DMS 273 (cell line): ENCODE measurements at regions not wholly inside any gene's neighbourhood (a gene's known extent, or its start where the extent isn't known, plus 50 kb on each side); places are given as distances from the start of the nearest gene placed in this dataset.

ENCODE experiments used
- DNase-seq: peaks from one replicate; lab custom pipeline; 2025; ENCODE audit not compliant: unreplicated experiment; lab: John Stamatoyannopoulos, UW

DNA sequence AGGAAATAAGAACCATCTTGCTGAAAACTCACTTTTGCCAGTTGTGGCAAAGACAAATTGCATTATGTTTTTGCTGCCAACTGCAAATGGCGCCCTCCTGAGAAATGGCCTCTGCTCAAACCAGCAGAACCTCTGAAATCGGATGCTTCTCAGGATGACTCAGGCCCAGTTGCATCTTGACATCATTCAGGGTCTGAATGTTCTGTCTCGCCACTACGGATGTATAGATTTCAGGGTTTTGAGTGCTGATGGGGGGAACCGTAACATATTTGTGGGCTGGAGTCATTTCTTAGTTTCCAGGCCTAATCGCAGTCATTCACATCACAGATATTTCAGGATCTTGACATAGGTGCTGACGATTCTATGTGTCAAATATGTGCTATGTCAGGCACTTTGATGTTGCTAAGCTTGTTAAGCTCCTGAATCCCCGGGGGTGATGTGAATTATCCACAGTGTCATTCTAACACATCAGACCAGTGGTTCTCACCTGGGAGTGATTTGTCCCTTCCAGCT, 207.1 kb downstream of the NFATC2 start:
- DNase-seq, result no peak

DNA sequence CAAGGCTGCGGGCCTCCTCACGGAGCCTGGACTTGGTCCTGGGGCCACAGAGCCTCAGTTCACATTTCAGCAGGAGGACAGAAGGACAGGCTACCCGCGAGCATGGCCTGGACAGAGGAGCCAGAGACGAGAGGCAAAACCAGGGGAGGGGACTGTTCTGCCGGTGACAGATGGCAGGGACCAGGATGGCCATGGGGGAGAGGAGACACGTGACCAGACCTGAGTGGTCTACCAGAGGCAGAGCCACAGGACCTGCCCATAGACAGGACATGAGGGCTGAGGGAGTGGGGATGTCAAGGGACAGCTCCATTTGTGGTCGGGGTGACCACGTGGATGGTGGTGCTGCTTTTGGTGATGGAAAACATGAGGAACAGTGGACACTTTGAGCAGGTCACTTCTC, 207.9 kb downstream of the NFATC2 start:
- no peak for DNase-seq

DNA sequence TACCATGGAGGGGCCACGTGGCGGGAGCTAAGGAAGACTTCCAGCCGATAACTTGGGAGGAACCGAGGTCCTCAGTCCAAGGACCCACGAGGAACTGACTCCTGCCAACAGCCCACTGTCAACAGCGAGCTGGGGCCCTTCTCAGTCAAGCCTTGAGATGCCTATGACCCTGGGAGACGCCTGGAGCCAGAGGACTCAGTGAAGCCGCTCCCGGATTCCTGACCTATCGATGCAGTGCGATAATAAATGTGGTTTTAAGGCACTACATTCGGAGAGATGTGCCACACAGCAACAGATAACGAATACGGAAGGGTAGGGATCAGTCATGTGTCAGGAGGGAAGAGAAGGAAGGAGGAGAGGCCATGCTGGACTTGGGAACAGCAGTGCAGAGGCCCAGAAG, 208.5 kb downstream of the NFATC2 start:
- DNase-seq, result no peak

DNA sequence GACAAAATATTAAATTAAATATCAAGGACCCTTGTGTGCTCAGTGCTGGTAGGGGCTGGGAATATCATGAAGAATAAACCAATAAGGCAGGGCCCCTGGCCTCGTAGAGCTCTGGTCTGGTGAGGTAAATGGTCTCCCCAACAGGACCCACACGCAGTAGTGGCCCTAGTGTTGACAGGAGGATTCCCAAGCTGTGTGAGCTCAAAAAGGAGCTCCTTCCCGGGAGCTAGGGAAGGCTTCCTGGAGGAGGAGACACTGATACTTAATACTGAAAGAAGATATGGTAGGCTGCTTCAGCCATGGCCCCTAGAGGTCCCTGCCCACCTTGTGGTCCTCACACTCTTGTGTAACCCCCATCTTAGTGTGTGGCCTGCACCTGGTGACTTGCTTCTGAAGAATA, 209.1 kb downstream of the NFATC2 start:
- DNase-seq, result no peak

DNA sequence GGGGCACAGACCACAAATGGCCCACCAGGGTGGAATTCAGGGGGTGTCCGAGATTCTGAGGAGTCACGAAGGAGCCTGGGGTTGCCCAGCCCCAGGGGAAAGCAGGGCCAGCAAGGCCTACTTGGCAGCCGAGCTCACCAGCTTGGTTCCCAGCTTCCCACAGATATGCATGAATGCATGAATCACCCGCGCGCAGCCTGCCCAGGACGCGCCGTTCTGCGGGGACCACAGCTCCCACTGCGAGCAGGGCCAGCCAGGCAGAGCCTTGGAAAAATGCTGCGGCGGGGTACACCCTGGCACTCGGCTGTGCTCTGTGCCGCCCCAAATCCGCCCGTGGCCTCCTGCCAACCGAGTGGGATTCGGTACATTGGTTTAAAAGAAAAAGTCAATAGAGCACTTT, 211.0 kb downstream of the NFATC2 start:
- no peak for DNase-seq

DNA sequence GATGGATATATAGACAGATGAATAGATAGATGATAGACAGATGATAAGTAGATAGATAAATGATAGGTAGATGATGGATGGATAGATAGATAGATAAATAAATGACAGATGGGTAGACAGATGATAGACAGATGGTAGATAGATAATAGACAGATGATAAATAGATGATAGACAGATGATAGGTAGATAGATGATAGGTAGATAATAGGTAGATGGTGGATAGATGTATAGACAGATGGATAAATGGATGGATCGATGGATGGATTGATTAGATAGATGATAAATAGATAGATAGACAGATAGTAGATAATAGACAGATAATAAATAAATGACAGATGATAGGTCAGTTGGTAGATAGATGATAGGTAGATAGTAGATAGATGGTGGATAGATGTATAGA, 212.7 kb downstream of the NFATC2 start:
- no peak for DNase-seq

DNA sequence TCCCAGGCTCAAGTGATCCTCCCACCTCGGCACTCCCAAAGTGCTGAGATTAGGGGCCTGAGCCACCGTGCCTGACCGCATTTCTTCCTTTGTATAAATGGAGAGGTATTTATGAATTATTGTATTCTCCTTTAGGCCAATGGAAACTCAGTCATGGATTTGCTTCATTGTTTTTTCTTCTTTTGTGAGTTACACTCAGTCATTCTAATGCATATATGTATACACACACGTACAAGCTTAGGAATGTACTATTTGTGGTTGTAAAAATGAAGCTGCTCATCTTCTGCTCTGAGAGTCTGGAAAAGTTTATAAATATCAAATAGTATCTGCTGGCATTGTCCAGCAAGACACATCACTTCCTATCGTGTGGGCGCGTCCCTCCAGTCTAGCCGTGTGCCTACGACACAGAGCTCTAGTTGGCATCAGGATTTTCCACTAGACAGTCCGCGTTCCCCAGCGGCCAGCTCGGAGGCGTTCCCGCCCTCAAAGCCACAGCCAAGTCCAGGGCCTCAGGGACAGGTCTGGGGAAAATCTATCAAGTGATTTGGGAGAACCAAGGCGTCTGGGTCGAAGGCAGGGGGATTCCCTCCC, 215.2 kb downstream of the NFATC2 start:
- no peak for DNase-seq

DNA sequence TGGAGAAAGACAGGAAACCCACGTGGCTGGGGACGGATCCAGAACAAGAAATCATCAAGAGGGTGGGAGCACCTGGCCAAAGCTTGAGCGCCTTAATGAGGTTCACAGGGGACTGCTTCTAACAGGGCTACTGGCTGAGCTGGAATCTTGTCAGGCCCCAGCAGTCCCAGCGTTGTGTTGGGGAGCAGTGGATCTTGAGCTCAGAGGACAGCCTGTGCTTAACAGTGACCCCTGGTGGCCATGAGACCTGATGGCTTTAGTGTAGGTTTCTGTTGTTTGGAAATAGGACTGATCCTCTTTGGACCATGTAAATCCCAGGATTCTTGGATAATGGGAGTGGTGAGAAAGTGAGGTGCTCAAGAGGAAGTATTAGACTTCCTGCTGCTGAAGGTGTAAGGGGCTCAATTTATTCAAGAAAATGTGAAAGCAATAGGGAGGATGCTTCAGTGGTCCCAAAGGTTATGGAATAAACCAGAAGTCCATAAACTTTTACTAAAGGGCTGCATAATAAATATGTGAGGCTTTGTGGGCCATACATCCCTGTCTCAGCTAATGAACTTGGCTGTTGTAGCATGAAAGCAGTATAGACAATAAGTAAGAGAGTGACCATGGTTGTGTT, 216.2 kb downstream of the NFATC2 start:
- DNase-seq, result peak; percentile 75

DNA sequence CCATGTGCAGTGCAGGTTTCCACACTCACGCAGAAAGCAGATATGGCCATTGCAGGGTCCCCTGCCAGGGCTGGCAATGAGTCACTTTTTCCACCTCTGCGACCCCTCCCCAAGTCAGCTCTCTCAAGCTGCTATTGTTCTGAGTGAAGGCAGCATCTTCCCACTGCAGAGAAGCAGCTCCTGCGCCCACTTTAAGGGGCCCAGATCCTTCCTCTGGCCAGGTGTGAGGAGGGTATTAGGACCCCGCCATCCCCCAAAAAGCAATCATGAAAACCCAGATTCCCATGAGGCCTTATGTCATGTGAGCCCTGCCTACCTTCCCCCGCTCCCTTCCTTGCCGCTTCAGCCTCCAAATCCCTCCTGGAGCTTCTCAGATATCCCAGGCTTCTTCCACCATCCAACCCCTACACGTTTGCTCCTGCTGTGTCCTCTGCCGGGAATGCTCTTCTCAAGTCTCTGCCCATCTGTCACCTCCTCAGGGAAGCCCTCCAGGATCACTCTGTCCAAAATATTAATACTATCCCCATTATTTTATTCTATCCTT, 220.3 kb downstream of the NFATC2 start:
- no peak for DNase-seq

DNA sequence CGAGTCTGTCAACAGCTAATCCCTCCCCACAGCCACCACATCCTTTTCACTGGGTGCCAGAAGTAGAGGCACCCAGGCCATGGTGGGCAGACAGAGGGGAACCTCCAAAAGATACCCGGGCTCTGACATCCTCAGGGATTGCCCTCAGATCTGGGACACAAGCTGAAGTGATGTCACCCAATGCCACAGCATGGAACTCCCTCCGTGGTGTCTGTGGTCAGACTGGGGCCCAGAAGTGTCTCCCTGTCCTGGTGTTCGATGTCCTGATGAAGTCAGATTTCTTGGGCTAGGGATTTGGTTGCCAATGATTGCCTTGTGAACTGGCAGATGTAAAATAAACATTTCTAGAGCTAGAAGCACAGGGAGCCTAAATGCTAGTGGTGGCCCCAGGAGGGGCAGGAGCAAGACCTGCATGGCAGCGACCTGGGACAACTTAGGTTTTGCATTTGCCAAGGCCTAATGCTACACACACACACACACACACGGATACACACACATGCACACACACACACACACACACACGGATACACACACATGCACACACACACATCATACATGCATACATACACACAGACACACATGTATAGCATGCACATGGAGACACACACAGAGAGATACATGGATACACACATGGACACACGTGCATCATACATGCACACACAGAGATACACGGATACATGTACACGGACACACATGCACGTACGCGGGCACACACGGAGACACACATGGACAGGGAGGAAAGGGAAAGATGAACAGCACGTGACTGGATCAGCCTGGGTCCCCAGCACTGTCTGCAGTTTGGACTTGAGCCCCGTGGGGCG, 221.0 kb downstream of the NFATC2 start:
- no peak for DNase-seq

DNA sequence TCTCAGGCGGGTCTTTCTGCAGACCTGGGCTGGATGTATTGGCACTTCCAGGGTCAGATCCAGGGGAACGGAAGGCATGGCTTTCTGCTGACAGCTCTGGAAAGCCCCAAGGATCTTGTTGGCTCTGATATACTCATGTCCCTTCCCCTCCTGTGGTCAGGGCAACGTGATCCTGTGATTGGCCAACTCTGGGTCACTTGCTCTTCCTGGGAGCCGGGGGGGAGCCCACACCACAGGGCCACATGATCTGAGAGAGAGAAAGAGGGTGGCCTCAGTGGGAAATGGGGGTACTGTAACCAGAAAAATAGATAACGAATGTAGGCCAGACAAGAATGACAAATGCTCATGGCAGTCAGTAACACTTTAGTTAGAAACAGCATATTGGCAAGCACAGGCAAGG, 223.0 kb downstream of the NFATC2 start:
- no peak for DNase-seq

DNA sequence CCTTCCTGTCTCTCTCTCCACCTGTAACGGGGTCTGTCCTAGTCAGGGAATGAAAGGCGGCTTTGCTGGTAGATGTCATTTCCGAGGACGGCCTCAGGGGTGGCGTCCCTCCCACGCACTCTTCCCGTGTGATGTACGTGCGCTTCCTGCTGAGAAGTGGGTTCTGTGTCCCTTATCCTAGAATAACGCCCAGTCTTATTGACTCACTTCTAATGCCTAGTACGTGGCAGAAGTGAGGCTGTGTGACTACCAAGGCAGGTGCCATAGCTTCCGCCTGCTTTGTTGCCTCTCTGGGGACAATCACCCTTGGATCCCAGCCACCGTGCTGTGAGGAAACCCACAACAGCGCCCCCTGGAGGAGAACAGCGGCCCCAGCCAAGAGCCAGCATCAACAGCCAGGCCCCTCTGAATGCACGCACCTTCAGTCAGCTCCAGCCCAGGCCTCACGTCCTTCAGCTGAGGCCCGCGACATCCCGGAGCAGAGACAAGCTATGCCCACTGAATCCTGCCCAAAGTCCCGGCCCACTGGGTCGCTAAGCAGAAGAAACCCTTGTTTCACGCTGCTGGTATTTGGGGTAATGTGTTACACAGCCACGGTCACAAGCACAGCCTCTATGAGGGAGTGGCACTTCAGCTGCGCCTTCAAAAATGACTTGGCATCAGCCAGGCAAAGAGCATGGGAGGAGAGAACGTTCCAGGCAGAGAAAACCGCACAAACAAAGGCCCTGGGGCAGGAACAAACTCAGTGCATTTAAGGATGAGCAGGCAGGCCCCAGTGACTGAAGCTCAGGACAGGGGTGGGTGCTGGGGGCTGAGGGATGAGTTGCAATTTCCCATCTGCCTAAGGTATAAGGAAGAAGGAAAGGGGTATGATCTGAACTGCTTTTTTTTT, 224.2 kb downstream of the NFATC2 start:
- peak; percentile 71 for DNase-seq

DNA sequence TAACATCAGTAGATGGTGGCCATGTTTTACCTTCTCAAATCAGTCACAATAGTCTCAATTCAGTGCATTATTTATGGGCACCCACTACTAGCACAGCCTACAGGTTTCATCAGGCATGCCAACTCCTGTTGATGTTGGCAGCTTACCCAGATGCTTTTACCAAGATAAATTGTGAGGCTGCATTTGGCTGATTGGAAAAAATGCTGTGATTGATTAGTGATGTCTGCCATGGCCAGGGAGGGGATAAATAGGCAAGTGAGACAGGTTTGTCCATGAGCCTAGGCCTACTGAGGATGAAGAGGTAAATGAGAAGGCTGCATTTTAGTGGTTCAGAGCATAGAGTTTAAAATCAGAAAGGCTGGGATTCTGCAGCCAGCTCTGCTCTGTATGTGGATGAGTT, 227.1 kb downstream of the NFATC2 start:
- no peak for DNase-seq

DNA sequence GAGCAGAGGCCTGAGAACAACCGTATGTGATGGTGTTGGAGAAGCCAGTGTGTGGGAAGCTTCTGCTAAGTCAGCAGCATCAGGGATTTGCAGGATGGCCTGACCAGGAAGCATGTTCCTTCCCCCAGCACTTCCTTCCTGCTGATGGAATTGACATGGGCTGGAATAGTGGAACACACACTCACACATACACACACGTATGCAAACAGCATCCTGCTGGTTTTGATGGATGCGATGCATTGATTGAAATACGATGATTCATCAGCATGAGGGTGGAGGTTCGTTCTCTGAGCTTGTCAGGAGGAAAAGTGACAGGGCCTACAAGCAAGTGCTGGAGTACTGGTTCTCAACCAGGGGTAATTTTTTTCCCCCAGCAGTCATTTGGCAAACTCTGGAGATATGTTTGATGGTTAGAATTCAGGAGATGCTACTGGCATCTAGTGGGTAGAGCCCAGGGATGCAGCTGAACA, 229.1 kb downstream of the NFATC2 start:
- no peak for DNase-seq

DNA sequence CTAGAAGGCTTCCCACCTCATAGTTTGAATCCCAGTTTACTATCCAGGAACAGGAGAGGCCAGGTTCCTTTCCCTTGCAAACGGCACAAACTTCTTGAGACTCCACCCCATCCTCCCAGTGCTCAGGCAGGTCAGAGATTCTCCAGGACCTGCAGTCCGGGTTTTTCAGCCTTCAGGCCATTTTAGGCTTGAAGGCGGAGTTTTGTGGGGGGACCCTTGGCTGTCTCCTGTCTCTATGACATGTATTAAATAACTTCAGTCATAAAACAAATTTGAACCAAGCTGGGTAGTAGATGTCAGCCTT, 230.1 kb downstream of the NFATC2 start:
- DNase-seq, result no peak

DNA sequence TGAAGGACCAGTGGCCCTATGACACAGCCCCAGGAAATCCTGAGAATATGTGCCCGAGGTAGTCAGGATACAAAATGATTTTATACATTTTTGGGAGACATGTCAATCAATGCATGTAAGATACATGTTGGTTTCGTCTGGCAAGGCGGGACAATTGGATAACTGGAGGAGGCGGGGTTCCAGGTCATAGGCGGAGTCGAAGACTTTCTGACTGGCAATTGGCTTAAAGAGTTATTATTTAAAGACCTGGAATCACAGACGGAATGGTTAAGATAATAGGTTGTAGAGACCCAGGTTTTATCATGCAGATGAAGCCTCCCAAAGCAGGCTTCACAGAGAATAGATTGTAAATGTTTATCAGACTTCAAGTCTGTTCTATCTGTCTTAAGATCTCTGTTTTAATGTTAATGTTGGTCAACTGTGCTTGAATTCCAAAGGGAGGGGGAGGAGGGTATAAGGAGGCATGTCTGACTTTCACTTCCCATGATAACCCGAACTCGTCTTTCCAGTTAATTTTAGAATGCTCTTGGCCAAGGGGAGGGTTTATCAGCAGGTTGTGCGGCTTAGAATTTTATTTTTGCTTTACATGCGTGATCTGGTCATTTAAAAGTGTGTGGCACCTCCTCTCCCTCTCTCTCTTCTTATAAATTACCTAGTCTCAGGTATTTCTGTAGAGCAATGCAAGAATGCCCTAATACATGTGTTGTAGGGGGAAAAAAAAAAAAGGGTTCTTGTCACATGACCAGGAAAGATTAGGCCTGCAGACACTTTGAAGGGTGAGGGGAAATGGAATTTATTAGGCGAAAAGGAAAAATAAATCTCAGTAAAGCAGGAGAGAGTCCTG, 230.7 kb downstream of the NFATC2 start:
- no peak for DNase-seq

DNA sequence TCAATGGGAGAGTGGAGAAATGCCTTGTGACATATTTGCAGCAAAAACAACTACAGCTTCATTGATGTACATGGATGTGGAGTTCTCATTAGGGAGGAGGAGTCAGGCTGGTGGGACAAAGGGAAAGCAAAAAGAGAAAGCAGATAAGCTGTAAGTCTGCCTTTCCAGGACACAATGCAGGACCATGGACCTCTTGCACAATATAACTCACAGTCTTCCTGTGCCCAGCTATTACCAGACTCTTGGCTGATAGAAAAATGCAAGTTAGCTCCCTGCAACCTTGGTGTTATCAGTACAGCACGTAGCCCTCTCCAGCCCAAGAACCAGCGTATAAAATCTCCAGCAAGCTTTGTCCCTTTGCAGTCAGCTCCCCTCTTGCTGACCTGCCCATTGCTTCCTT, 232.3 kb downstream of the NFATC2 start:
- no peak for DNase-seq

DNA sequence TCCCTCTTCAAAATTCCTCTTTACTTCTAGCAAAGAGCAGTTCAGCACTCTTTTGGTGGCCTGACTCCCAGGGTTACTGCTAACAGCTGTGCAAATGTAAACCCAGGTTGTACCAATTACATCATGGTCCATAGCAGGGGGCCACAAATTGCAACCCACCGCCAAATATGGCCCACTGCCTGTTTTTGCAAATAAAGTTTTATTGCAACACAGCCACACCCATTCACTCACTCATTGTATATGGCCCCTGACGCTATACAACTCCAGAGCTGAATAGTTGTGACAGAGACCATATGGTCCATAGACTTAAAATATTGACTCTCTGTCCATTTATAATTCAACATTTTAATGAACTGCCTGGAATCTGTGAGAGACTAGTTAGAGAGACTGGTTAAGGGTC, 233.4 kb downstream of the NFATC2 start:
- no peak for DNase-seq

DNA sequence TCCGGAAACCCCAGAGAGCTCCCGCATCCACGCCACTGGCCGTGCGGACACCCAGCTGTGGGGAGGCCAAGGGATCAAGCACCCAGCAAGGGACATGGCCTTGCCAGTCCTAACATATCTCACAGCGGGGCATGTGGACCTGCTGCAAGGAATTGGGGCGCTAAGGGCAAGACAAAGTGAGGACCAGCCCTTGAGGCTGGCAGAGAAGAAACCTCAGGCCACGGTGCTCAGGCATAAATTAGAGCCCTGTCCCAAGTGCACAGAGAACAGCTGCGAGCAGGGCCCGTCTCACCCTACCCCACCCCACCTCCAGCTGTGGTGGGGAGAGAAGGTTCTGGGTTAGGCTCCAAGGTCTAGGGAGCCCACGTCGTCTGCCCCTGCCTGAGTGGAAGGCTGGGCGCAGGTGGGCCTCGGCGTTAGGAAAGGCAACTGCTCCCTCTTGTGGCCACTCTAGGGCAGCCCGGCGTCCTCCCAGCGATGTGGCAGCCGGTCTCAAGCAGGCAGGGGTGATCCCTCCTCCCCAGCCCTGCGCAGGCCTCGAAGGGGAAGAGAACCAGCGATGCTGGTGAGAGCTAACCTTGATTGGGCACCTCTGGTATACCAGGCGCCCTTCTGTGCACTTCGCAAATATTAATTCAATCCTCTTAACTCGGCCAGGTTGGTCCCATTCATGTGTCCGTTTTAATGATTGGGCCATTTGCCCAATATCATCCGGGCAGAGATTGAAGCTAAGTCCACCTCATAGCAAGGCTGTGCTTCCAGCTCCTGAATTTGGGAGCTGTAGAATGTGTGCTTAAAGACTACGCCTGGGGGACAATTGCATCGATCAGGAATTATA, 235.8 kb downstream of the NFATC2 start:
- peak; percentile 89 for DNase-seq
